ENCODE measurements at regions not wholly inside any gene's neighbourhood (a gene's known extent, or its start where the extent isn't known, plus 50 kb on each side); places are given as distances from the start of the nearest gene placed in this dataset.

DNA sequence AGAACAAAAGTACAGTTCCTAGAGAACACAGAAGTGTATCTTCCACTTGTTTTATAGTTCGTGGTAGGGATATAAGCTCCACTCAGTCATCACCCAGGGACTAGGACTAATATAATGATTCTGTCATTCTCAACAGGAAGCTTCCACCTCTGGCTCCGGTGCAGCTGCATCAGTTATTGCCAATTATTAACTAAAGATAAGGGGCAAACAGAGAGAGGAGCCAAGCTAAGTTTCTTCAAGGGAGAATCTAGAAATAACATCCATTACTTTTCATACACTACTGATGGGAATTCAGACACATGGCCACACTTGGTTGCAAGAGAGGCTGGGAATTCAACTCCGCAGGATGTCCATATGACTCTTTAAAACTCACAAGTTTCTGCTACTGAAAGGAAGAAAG lies 917.9 kb downstream of the OLFM4 start:
- Histone ChIP-seq H3K4me1 (ENCODE audit: control insufficient read depth in 1 of 2, low read depth in 2 of 2) (no peaks in the 10 kb centered on the region), H3K27ac (no peak overlapping the region), H3K9me3 (no peaks in the 10 kb centered on the region), H3K4me3 (no peak overlapping the region), H3K36me3 (no peaks in the 10 kb centered on the region), H3K27me3 (replicated peaks; ENCODE audit: insufficient read depth) (no peaks in the 10 kb centered on the region)
- DNase-seq (ENCODE audit: low spot score), result no peak
- TF ChIP-seq, protein P1, sequence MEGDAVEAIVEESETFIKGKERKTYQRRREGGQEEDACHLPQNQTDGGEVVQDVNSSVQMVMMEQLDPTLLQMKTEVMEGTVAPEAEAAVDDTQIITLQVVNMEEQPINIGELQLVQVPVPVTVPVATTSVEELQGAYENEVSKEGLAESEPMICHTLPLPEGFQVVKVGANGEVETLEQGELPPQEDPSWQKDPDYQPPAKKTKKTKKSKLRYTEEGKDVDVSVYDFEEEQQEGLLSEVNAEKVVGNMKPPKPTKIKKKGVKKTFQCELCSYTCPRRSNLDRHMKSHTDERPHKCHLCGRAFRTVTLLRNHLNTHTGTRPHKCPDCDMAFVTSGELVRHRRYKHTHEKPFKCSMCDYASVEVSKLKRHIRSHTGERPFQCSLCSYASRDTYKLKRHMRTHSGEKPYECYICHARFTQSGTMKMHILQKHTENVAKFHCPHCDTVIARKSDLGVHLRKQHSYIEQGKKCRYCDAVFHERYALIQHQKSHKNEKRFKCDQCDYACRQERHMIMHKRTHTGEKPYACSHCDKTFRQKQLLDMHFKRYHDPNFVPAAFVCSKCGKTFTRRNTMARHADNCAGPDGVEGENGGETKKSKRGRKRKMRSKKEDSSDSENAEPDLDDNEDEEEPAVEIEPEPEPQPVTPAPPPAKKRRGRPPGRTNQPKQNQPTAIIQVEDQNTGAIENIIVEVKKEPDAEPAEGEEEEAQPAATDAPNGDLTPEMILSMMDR (IDR thresholded peaks at IDR 0.05), result no peak
- no peak for ATAC-seq (ENCODE audit: insufficient number of reproducible peaks, low FRiP score, low read depth)

DNA sequence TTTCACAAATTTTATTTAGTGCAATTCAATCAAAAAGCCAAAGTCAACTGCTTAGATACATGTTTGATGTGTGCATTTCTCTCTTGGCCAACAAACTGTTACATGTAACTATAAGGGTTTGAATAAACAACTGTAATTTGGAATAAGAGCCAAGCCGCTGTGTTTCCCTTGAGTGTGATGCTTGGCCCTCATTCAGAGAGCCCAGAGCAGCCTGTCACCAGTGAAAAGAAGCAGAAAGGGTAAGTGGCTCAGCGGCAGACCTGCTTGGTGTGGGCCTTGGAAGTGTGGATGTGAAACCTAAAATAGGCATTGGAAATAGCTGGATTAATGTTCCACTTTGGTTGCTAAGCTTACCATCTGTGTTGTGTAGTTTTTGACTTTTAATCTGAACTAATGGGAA lies 924.6 kb downstream of the OLFM4 start:
- no peaks in the 10 kb centered on the region for H3K4me1 ChIP-seq (ENCODE audit: control insufficient read depth in 1 of 2, low read depth in 2 of 2)
- H3K36me3 ChIP-seq, result no peaks in the 10 kb centered on the region
- no peak overlapping the region for H3K27ac ChIP-seq
- H3K4me3 ChIP-seq, result no peak overlapping the region
- no peak for ATAC-seq (ENCODE audit: insufficient number of reproducible peaks, low FRiP score, low read depth)
- no peak for DNase-seq (ENCODE audit: low spot score)
- no peaks in the 10 kb centered on the region for H3K27me3 ChIP-seq (replicated peaks; ENCODE audit: insufficient read depth)
- TF ChIP-seq, protein P1 (IDR thresholded peaks at IDR 0.05), result no peak
- H3K9me3 ChIP-seq, result no peaks in the 10 kb centered on the region
